H1 (cell line): ENCODE measurements at regions not wholly inside any gene's neighbourhood (a gene's known extent, or its start where the extent isn't known, plus 50 kb on each side); places are given as distances from the start of the nearest gene placed in this dataset.
A peak's percentile ranks its signal among the peaks of the same experiment; 100 is the strongest.

Source experiments
- CTCF ChIA-PET: fragments of 300-600 bp; sonication (Branson Sonifier 250); formaldehyde crosslinking; loops from one replicate; lab custom pipeline; 2021; ENCODE audit not compliant: partially characterized antibody; lab: Charles Lee
- POLR2A ChIA-PET: fragments of 300-600 bp; sonication (Branson Sonifier 250); formaldehyde crosslinking; loops from one replicate; lab custom pipeline; 2021; ENCODE audit warnings: inconsistent platforms; ENCODE audit not compliant: partially characterized antibody; lab: Charles Lee
- DNase-seq, 2 experiments: peaks; one replicate each; pipeline versions ENCODE4 v3.0.0 to v3.0.0-alpha.2; 2010 to 2022; ENCODE audit warnings: low spot score in 2 of 2, low read depth in 1 of 2, mixed read lengths in 1 of 2
- FAIRE-seq: peaks from 2 replicates; lab custom pipeline; 2011; peaks lifted over from hg19 to GRCh38; lab: Jason Lieb, UNC
- H2AFZ ChIP-seq: 2 replicates; pipeline ENCODE4 v1.8.1; 2012; ENCODE audit warnings: low read length, inconsistent platforms
- H2AK5ac ChIP-seq: 2 replicates; pipeline ENCODE4 v1.6.1; 2013; ENCODE audit warnings: low read depth, low read length
- H2BK120ac ChIP-seq: replicated peaks from 2 replicates; pipeline ENCODE3; 2013; ENCODE audit warnings: low read depth, low read length, inconsistent platforms
- H2BK12ac ChIP-seq: 2 replicates; pipeline ENCODE4 v1.6.1; 2013; ENCODE audit warnings: low read depth, low read length
- H2BK15ac ChIP-seq: 2 replicates; pipeline ENCODE4 v1.6.1; 2013; ENCODE audit warnings: low read length
- H2BK20ac ChIP-seq: 2 replicates; pipeline ENCODE4 v1.6.1; 2013; ENCODE audit warnings: low read length
- H2BK5ac ChIP-seq: 2 replicates; pipeline ENCODE4 v1.6.1; 2013; ENCODE audit warnings: low read depth, low read length
- H3K14ac ChIP-seq: 2 replicates; pipeline ENCODE4 v1.6.1; 2013; ENCODE audit warnings: inconsistent platforms; ENCODE audit not compliant: insufficient read length
- H3K18ac ChIP-seq: 2 replicates; pipeline ENCODE4 v1.6.1; 2013; ENCODE audit warnings: low read length; ENCODE audit errors: extremely low read depth
- H3K23ac ChIP-seq: 2 replicates; pipeline ENCODE4 v1.6.1; 2013; ENCODE audit warnings: inconsistent platforms; ENCODE audit not compliant: insufficient read length
- H3K23me2 ChIP-seq: 2 replicates; pipeline ENCODE4 v1.6.1; 2013; ENCODE audit warnings: low read depth, low read length
- H3K27ac ChIP-seq: 2 replicates; pipeline ENCODE4 v1.6.1; 2011; ENCODE audit warnings: low read depth, low read length, inconsistent platforms
- H3K27me3 ChIP-seq, 4 experiments: replicated peaks in 1 of 4; 1 replicate in 1 of 4; 2 replicates in 3 of 4; pipeline versions ENCODE4 v1.6.1 to v1.8.1; 2011 to 2013; ENCODE audit warnings: low read length in 3 of 4, mild to moderate bottlenecking in 3 of 4, inconsistent platforms in 2 of 4, mixed read lengths in 2 of 4, moderate library complexity in 1 of 4; ENCODE audit not compliant: control insufficient read depth in 3 of 4, insufficient read depth in 3 of 4; ENCODE audit errors: extremely low read depth in 1 of 4
- H3K36me3 ChIP-seq, 4 experiments: 2 replicates each; pipeline versions ENCODE4 v1.6.1 to v1.8.1; 2011 to 2013; ENCODE audit warnings: mild to moderate bottlenecking in 4 of 4, low read length in 3 of 4, moderate library complexity in 2 of 4, control low read depth in 1 of 4, inconsistent platforms in 1 of 4; ENCODE audit not compliant: insufficient read depth in 4 of 4, control insufficient read depth in 2 of 4
- H3K4ac ChIP-seq: replicated peaks from 2 replicates; pipeline ENCODE3; 2013; ENCODE audit warnings: low read length, low read depth, mixed read lengths, inconsistent platforms; ENCODE audit not compliant: insufficient read length
- H3K4me1 ChIP-seq, 4 experiments: replicated peaks in 1 of 4; 1 replicate in 1 of 4; 2 replicates in 3 of 4; pipeline versions ENCODE4 v1.6.1 to v1.8.1; 2011 to 2013; ENCODE audit warnings: low read length in 3 of 4, inconsistent platforms in 2 of 4, mixed read lengths in 1 of 4; ENCODE audit not compliant: insufficient read depth in 4 of 4, control insufficient read depth in 3 of 4
- H3K4me2 ChIP-seq, 2 experiments: 2 replicates each; pipeline versions ENCODE4 v1.6.1 to v1.8.1; 2011 to 2013; ENCODE audit warnings: low read depth in 2 of 2, low read length in 2 of 2, control low read depth in 1 of 2, inconsistent platforms in 1 of 2, mild to moderate bottlenecking in 1 of 2; ENCODE audit not compliant: insufficient read depth in 1 of 2
- H3K4me3 ChIP-seq, 4 experiments: fragments of 200-600, 300-600 bp in 1 of 4; sonication (generic), shearing (Covaris generic), sonication (Bioruptor Twin) in 1 of 4; 2 replicates each; pipeline versions ENCODE4 v1.5.1 to v1.8.1; 2011 to 2016; ENCODE audit warnings: low read length in 4 of 4, low read depth in 3 of 4, control low read depth in 2 of 4, inconsistent platforms in 2 of 4, mild to moderate bottlenecking in 2 of 4, mixed read lengths in 1 of 4, moderate library complexity in 1 of 4; ENCODE audit not compliant: insufficient read depth in 2 of 4; ENCODE audit errors: extremely low read depth in 1 of 4
- H3K56ac ChIP-seq: replicated peaks from 2 replicates; pipeline ENCODE3; 2013; ENCODE audit warnings: low read depth, mild to moderate bottlenecking, mixed read lengths, low read length, inconsistent platforms; ENCODE audit not compliant: insufficient read length
- H3K79me1 ChIP-seq: 2 replicates; pipeline ENCODE4 v1.6.1; 2013; ENCODE audit warnings: low read depth, low read length, control low read depth
- H3K79me2 ChIP-seq, 2 experiments: 2 replicates each; pipeline versions ENCODE4 v1.6.1 to v1.8.1; 2012 to 2013; ENCODE audit warnings: low read length in 2 of 2, mild to moderate bottlenecking in 2 of 2, inconsistent platforms in 1 of 2; ENCODE audit not compliant: insufficient read depth in 2 of 2, control insufficient read depth in 1 of 2
- H3K9ac ChIP-seq, 4 experiments: replicated peaks in 1 of 4; 1 replicate in 1 of 4; 2 replicates in 3 of 4; pipeline versions ENCODE4 v1.6.1 to v1.8.1; 2011 to 2013; ENCODE audit warnings: low read depth in 3 of 4, low read length in 3 of 4, control low read depth in 2 of 4, mild to moderate bottlenecking in 2 of 4, moderate library complexity in 2 of 4, inconsistent platforms in 1 of 4; ENCODE audit errors: extremely low read depth in 1 of 4
- H3K9me3 ChIP-seq, 2 experiments: 2 replicates each; pipeline versions ENCODE4 v1.6.1 to v1.8.1; 2012 to 2013; ENCODE audit warnings: mild to moderate bottlenecking in 2 of 2, moderate library complexity in 2 of 2, control low read depth in 1 of 2, inconsistent platforms in 1 of 2, low read depth in 1 of 2, low read length in 1 of 2, mixed read lengths in 1 of 2; ENCODE audit not compliant: insufficient read depth in 2 of 2
- H4K20me1 ChIP-seq, 2 experiments: replicated peaks in 1 of 2; 2 replicates each; pipeline versions ENCODE3 to v1.8.1; 2011 to 2013; ENCODE audit warnings: inconsistent platforms in 2 of 2, low read length in 2 of 2, mild to moderate bottlenecking in 1 of 2; ENCODE audit not compliant: insufficient read depth in 2 of 2, control insufficient read depth in 1 of 2
- H4K5ac ChIP-seq: 2 replicates; pipeline ENCODE4 v1.6.1; 2013; ENCODE audit warnings: low read length, low read depth, mixed read lengths, inconsistent platforms; ENCODE audit not compliant: insufficient read length
- H4K8ac ChIP-seq: 2 replicates; pipeline ENCODE4 v1.8.0; 2013; ENCODE audit warnings: mild to moderate bottlenecking, moderate library complexity, low read length, inconsistent platforms; ENCODE audit not compliant: insufficient read depth; ENCODE audit errors: extremely low read depth
- H4K91ac ChIP-seq: replicated peaks from 2 replicates; pipeline ENCODE3; 2013; ENCODE audit warnings: low read length, mixed read lengths, inconsistent platforms; ENCODE audit not compliant: insufficient read length
- BACH1 ChIP-seq: IDR thresholded peaks from 2 replicates; pipeline ENCODE4 v1.6.1; 2012; ENCODE audit warnings: low read length, improper control_type of control experiment
- CREB1 ChIP-seq: IDR thresholded peaks from 2 replicates; pipeline ENCODE4 v1.6.1; 2012; ENCODE audit warnings: inconsistent platforms
- CTBP2 ChIP-seq: IDR thresholded peaks from 2 replicates; pipeline ENCODE4 v1.7.0; 2011; ENCODE audit warnings: borderline replicate concordance, mild to moderate bottlenecking, moderate library complexity, mixed read lengths, low read length; ENCODE audit not compliant: insufficient read depth, insufficient read length
- GABPA ChIP-seq: IDR thresholded peaks from 2 replicates; pipeline ENCODE4 v1.6.1; 2011; ENCODE audit warnings: mild to moderate bottlenecking, low read length, moderate library complexity, borderline replicate concordance; ENCODE audit not compliant: insufficient read depth
- HDAC2 ChIP-seq, 2 experiments: fragments of 300-600 bp in 1 of 2; sonication (generic) in 1 of 2; IDR thresholded peaks; 2 replicates each; pipeline ENCODE4 v1.6.1; 2011 to 2012; ENCODE audit warnings: low read depth in 2 of 2, low read length in 2 of 2, mild to moderate bottlenecking in 2 of 2, moderate library complexity in 2 of 2, borderline replicate concordance in 1 of 2, inconsistent platforms in 1 of 2
- HDAC6 ChIP-seq: IDR thresholded peaks from one replicate; pipeline ENCODE4 v1.7.1; 2012; ENCODE audit warnings: low read depth, mild to moderate bottlenecking, inconsistent platforms, low read length, moderate library complexity
- JUND ChIP-seq: IDR thresholded peaks from 2 replicates; pipeline ENCODE4 v1.6.1; 2011; ENCODE audit warnings: mild to moderate bottlenecking, improper control_type of control experiment, low read length
- MAFK ChIP-seq: IDR thresholded peaks from 2 replicates; pipeline ENCODE4 v1.6.1; 2012; ENCODE audit warnings: low read depth, mild to moderate bottlenecking, improper control_type of control experiment, low read length
- NRF1 ChIP-seq: IDR thresholded peaks from 2 replicates; pipeline ENCODE4 v1.6.1; 2011; ENCODE audit warnings: mild to moderate bottlenecking, low read depth, low read length, improper control_type of control experiment
- POU5F1 ChIP-seq: IDR thresholded peaks from 2 replicates; pipeline ENCODE4 v1.6.1; 2011; ENCODE audit warnings: low read depth, mild to moderate bottlenecking, low read length, moderate library complexity
- SP1 ChIP-seq: IDR thresholded peaks from 2 replicates; pipeline ENCODE4 v1.6.1; 2011; ENCODE audit warnings: low read depth, low read length
- TAF7 ChIP-seq: optimal IDR thresholded peaks from 2 replicates; pipeline ENCODE3; 2011; ENCODE audit warnings: low read depth, mild to moderate bottlenecking, inconsistent platforms, low read length, moderate library complexity, borderline replicate concordance
- WGBS, 2 experiments: shearing (Covaris generic) in 1 of 2; methylation state at CpG; one replicate each; pipeline versions ENCODE4 v1.1.6 to v1.1.7; 2013 to 2015; ENCODE audit warnings: low lambda C conversion rate in 2 of 2, mixed read lengths in 2 of 2, inconsistent platforms in 1 of 2, low coverage in 1 of 2, missing lambda C conversion rate in 1 of 2; ENCODE audit not compliant: insufficient replicate concordance in 2 of 2, insufficient coverage in 1 of 2, insufficient read length in 1 of 2; ENCODE audit errors: extremely low coverage in 1 of 2, missing lambda C conversion rate in 1 of 2; 5-methylcytosine and 5-hydroxymethylcytosine counted together
- TF ChIP-seq, protein P1 (sequence below): IDR thresholded peaks from 2 replicates; pipeline ENCODE4 v1.6.1; 2012; ENCODE audit warnings: low read length, inconsistent platforms

- no peak overlapping the region for H3K18ac ChIP-seq
- H2BK12ac ChIP-seq = no peak overlapping the region
- FAIRE-seq (no peak), DNase-seq (no peak)
- H3K4ac ChIP-seq = no peak overlapping the region
- H4K20me1 ChIP-seq = no peaks in the 10 kb centered on the region
- H2BK5ac ChIP-seq = no peak overlapping the region
- H3K9me3 ChIP-seq = peaks cover 0 to 3% of the 10 kb centered on the region in 2 experiments; a peak in 2 of 4 replicates
- H2BK120ac ChIP-seq = no peak overlapping the region
- WGBS, 2 experiments = 92% methylated on average over 2 of the region's 2 CpGs; no CpG with 5 or more reads in 1 of the 2 experiments
- no peaks in the 10 kb centered on the region for H3K4me1 ChIP-seq
- H3K4me2 ChIP-seq = no peak overlapping the region
- H2AFZ ChIP-seq = 0 out of 2 replicates have a peak overlapping the region, but pooled peaks have one; percentile 5
- H3K79me1 ChIP-seq = no peaks in the 10 kb centered on the region
- H3K14ac ChIP-seq = no peak overlapping the region
- H3K36me3 ChIP-seq = no peaks in the 10 kb centered on the region
- H4K5ac ChIP-seq = no peak overlapping the region
- no peak overlapping the region for H4K8ac ChIP-seq
- no peak overlapping the region for H3K27ac ChIP-seq
- no peaks in the 10 kb centered on the region for H3K79me2 ChIP-seq
- H3K23me2 ChIP-seq = no peaks in the 10 kb centered on the region
- no peak overlapping the region for H2BK15ac ChIP-seq
- no peak overlapping the region for H3K56ac ChIP-seq
- no peak overlapping the region for H2BK20ac ChIP-seq
- no peak overlapping the region for H3K23ac ChIP-seq
- no peak overlapping the region for H3K9ac ChIP-seq
- CTCF ChIA-PET = interaction anchor here (0.9 kb wide), 1 partner anchor 249 kb away, joined by 3 read pairs; no protein-coding TSS in a partner anchor
- H2AK5ac ChIP-seq = no peak overlapping the region
- H4K91ac ChIP-seq = no peak overlapping the region
- no peaks in the 10 kb centered on the region for H3K27me3 ChIP-seq
- H3K4me3 ChIP-seq = no peak overlapping the region
- POLR2A ChIA-PET = no interaction called here
- TF ChIP-seq JUND (no peak), CTBP2 (no peak), POU5F1 (no peak), BACH1 (no peak), HDAC2 (IDR thresholded peaks at IDR 0.05; ENCODE audit: borderline replicate concordance in 1 of 2, low read depth in 2 of 2, low read length in 2 of 2) (no peak), NRF1 (no peak), HDAC6 (no peak), GABPA (no peak), SP1 (no peak), MAFK (no peak), TAF7 (no peak), CREB1 (no peak)
- TF ChIP-seq, protein P1, sequence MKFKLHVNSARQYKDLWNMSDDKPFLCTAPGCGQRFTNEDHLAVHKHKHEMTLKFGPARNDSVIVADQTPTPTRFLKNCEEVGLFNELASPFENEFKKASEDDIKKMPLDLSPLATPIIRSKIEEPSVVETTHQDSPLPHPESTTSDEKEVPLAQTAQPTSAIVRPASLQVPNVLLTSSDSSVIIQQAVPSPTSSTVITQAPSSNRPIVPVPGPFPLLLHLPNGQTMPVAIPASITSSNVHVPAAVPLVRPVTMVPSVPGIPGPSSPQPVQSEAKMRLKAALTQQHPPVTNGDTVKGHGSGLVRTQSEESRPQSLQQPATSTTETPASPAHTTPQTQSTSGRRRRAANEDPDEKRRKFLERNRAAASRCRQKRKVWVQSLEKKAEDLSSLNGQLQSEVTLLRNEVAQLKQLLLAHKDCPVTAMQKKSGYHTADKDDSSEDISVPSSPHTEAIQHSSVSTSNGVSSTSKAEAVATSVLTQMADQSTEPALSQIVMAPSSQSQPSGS = no peak
Measured at GRCh38 chr5:93145767-93146166, 435.3 kb downstream of the NR2F1-AS1 start.
